Upper lobe of right lung (tissue), 1 donor: ENCODE measurements at regions not wholly inside any gene's neighbourhood (a gene's known extent, or its start where the extent isn't known, plus 50 kb on each side); places are given as distances from the start of the nearest gene placed in this dataset.

ENCODE experiments used
- ATAC-seq: fragments of 200-7000 bp; cut with Tn5 transposase; one replicate; pipeline ENCODE4 v1.9.1; 2020; ENCODE audit warnings: mild to moderate bottlenecking, moderate library complexity
- DNase-seq: peaks from one replicate; pipeline ENCODE4 v3.0.0-alpha.2; 2020
- H3K27ac ChIP-seq: fragments of 200-600 bp; one replicate; pipeline ENCODE4 v1.8.0; 2022
- H3K27me3 ChIP-seq: fragments of 200-600 bp; one replicate; pipeline ENCODE4 v1.8.0; 2022; ENCODE audit warnings: mild to moderate bottlenecking
- H3K36me3 ChIP-seq: fragments of 200-600 bp; one replicate; pipeline ENCODE4 v1.8.0; 2022
- H3K4me1 ChIP-seq: fragments of 200-600 bp; one replicate; pipeline ENCODE4 v1.8.0; 2022
- H3K4me3 ChIP-seq: fragments of 200-600 bp; one replicate; pipeline ENCODE4 v1.8.0; 2022; ENCODE audit warnings: mild to moderate bottlenecking
- H3K9me3 ChIP-seq: fragments of 200-600 bp; one replicate; pipeline ENCODE4 v1.8.0; 2022
- intact Hi-C: fragments of 100-400 bp; cut with DNase I; formaldehyde crosslinking; loops from one replicate; pipeline ENCODE4 v1.11.0; 2022
- TF ChIP-seq, protein P1 (sequence below): fragments of 200-600 bp; IDR thresholded peaks from one replicate; pipeline ENCODE4 v1.8.0; 2022; ENCODE audit warnings: antibody characterized with exemption
- donor health status: DM: no; HTN: yes; CAD: no; lungs with severe emphysema.

DNA sequence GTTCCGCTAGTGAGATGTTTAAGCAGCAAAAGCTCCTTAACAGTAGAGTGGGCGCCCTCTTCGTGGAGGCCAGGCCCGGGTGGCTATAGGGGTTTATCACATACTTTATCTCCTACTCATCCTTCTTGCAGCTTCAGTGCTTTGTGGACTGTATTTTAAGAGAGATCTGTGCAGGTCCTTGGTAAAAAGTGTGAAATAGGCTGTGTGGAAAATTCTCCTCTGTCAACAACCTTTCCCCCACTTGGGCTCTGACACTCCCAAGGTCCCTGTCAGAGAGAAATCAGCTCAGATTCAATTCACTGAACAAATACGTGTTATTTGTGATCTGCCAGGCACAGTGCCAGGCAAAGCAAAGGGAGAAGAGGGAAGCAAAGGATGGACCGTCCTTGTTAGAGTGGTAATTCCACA lies 214.3 kb upstream of the PPARGC1A start:
- H3K4me1 ChIP-seq: no peaks in the 10 kb centered on the region
- no peaks in the 10 kb centered on the region for H3K36me3 ChIP-seq
- no peak for DNase-seq
- no peak overlapping the region for H3K27ac ChIP-seq
- intact Hi-C loops: no loop called here
- H3K4me3 ChIP-seq: no peak overlapping the region
- no peak for ATAC-seq
- TF ChIP-seq, protein P1, sequence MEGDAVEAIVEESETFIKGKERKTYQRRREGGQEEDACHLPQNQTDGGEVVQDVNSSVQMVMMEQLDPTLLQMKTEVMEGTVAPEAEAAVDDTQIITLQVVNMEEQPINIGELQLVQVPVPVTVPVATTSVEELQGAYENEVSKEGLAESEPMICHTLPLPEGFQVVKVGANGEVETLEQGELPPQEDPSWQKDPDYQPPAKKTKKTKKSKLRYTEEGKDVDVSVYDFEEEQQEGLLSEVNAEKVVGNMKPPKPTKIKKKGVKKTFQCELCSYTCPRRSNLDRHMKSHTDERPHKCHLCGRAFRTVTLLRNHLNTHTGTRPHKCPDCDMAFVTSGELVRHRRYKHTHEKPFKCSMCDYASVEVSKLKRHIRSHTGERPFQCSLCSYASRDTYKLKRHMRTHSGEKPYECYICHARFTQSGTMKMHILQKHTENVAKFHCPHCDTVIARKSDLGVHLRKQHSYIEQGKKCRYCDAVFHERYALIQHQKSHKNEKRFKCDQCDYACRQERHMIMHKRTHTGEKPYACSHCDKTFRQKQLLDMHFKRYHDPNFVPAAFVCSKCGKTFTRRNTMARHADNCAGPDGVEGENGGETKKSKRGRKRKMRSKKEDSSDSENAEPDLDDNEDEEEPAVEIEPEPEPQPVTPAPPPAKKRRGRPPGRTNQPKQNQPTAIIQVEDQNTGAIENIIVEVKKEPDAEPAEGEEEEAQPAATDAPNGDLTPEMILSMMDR: no peak
- H3K9me3 ChIP-seq: no peaks in the 10 kb centered on the region
- no peaks in the 10 kb centered on the region for H3K27me3 ChIP-seq

DNA sequence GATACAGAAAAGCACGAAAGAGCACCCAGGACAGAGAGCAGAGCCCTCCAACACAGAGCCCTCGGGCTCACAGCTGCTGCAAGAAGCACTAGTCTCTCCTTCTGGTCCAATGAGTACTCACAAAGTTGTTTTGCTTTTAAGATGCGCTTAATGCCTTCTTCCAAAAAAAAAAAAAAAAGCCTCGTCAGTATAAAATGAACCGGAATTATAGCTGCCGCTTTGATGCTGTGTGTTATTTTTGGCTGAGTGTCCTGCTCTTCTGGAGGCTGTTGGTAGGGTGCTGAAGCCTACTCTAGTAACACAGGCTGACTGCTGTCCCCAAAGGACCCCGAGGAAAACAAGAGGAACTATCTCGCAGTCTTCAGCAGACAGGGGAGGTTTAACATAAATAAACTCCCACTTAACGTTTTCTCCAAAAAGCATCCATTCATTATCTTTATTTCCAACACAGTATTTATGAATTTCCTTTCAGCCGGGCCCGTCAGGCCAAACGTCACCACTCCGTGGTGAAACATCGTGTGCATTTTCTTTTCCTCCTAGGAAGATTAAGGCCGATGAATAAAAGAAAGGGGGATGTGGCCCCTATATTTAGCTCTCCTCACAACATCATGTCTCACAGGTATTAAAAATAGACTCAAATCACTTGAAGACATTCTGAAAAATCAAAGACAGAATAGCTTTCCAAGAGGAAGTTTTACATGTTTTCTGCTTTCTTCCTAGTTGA lies 213.7 kb upstream of the PPARGC1A start:
- Histone ChIP-seq H3K27ac (no peak overlapping the region), H3K27me3 (no peaks in the 10 kb centered on the region), H3K9me3 (no peaks in the 10 kb centered on the region), H3K4me3 (no peak overlapping the region), H3K4me1 (no peaks in the 10 kb centered on the region), H3K36me3 (no peaks in the 10 kb centered on the region)
- intact Hi-C loops: no loop called here
- TF ChIP-seq, protein P1: no peak
- no peak for ATAC-seq
- no peak for DNase-seq

DNA sequence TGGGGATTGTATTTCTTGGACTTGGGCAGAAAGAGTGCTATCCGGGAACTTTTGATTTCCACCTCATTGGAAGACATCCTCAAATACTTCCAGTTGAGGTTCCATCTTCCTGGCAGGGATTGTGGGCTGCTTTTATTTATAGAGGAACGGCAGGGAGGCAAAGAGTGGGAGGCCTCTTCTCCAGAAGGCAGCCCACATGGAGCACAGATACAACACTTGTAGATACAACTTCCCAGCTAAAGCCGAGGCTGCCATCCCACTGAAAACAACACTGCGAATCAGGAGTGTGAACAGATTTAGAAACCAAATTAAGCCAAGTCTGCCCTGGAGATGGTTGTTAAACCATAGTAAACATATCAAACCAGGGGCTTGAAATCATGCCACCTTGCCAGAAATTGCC lies 212.8 kb upstream of the PPARGC1A start:
- DNase-seq (no peak), ATAC-seq (no peak)
- TF ChIP-seq, protein P1: no peak
- Histone ChIP-seq H3K27me3 (no peaks in the 10 kb centered on the region), H3K4me3 (no peak overlapping the region), H3K9me3 (no peaks in the 10 kb centered on the region), H3K4me1 (no peaks in the 10 kb centered on the region), H3K36me3 (no peaks in the 10 kb centered on the region), H3K27ac (no peak overlapping the region)
- intact Hi-C loops: no loop called here

DNA sequence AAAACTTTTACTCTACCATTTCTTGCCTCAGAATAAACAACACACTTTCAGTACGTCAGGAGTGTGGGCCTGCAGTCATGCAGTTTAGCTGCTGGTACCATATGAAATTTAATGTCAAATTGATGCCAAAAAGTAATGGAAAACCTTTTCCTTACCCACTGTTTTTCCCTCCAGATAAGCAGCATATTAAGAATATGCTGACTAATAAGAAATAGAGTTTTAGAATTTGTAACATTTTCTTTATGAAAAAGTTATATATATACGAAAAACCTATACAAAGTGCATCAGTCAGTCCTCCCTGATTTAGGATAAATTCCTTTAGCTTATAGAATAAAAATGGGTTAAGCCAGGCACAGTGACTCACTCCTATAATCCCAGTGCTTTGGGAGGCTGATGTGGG lies 206.8 kb upstream of the PPARGC1A start:
- TF ChIP-seq, protein P1: no peak
- ATAC-seq: no peak
- intact Hi-C loops: no loop called here
- no peak for DNase-seq
- Histone ChIP-seq H3K27ac (no peak overlapping the region), H3K27me3 (no peaks in the 10 kb centered on the region), H3K4me3 (no peak overlapping the region), H3K9me3 (no peaks in the 10 kb centered on the region), H3K4me1 (no peaks in the 10 kb centered on the region), H3K36me3 (no peaks in the 10 kb centered on the region)

DNA sequence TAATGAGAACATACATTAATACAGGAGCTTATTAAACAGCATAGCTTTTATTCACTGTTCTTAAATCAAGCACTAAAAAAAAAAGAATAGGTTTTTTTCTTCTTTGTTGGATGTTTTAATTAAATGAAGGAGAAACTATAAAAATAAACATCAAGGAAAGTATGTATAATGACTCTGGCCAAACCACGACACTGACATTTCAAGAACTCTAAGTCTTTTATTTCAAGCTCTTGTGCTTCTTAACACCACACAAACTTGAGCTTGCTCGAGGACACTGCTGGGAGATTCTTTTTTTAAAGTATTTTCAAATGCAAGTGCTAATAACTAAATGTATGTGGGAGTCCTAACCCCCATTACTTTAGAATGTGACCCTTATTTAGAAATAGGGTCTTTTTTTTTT lies 204.9 kb upstream of the PPARGC1A start:
- TF ChIP-seq, protein P1: no peak
- Histone ChIP-seq H3K4me3 (no peak overlapping the region), H3K9me3 (no peaks in the 10 kb centered on the region), H3K27ac (no peak overlapping the region), H3K27me3 (no peaks in the 10 kb centered on the region), H3K4me1 (no peaks in the 10 kb centered on the region), H3K36me3 (no peaks in the 10 kb centered on the region)
- DNase-seq (no peak), ATAC-seq (no peak)
- intact Hi-C loops: no loop called here

DNA sequence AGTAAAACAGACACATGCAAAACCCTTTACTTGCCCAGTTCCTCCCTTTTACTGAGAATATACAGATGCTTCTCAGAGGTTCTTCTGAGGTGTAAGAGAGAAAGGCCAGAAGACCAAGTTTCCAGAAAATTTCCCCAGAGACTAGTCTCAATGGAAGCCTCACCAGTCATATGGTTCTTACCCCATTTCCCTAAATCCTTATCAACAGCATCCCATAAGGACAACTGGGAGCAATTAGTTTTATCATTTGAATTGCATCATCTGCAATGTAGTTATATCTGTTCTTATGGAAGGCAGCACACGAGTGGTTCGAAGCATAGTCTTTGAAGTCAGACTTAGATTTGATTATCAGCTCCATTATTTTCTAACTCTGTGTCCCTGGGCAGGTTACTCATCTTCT lies 203.6 kb upstream of the PPARGC1A start:
- ATAC-seq (no peak), DNase-seq (no peak)
- TF ChIP-seq, protein P1: no peak
- no peak overlapping the region for H3K27ac ChIP-seq
- no peak overlapping the region for H3K4me3 ChIP-seq
- H3K4me1 ChIP-seq: no peaks in the 10 kb centered on the region
- intact Hi-C loops: no loop called here
- H3K27me3 ChIP-seq: no peaks in the 10 kb centered on the region
- H3K36me3 ChIP-seq: no peaks in the 10 kb centered on the region
- no peaks in the 10 kb centered on the region for H3K9me3 ChIP-seq
